IPS-18a (cell line): ENCODE measurements at regions not wholly inside any gene's neighbourhood (a gene's known extent, or its start where the extent isn't known, plus 50 kb on each side); places are given as distances from the start of the nearest gene placed in this dataset.
"Not testable (repeated sequence)": the region's sequence is repeated elsewhere in the genome, so short reads cannot be mapped to it uniquely, and the experiment has no call there.

Experiments
- H3K27ac ChIP-seq: one replicate; pipeline ENCODE4 v1.5.1; 2013; ENCODE audit warnings: low read length
- H3K27me3 ChIP-seq: one replicate; pipeline ENCODE4 v1.6.1; 2013; ENCODE audit warnings: mild to moderate bottlenecking, low read length; ENCODE audit not compliant: control insufficient read depth, insufficient read depth
- H3K36me3 ChIP-seq: one replicate; pipeline ENCODE4 v1.6.1; 2013; ENCODE audit warnings: low read depth, low read length; ENCODE audit not compliant: control insufficient read depth
- H3K4me1 ChIP-seq: one replicate; pipeline ENCODE4 v1.6.1; 2013; ENCODE audit warnings: low read depth, low read length; ENCODE audit not compliant: control insufficient read depth
- H3K4me3 ChIP-seq: one replicate; pipeline ENCODE4 v1.5.1; 2013; ENCODE audit warnings: low read length
- H3K9ac ChIP-seq: one replicate; pipeline ENCODE4 v1.6.1; 2013; ENCODE audit warnings: mild to moderate bottlenecking, low read length, moderate library complexity
- H3K9me3 ChIP-seq: one replicate; pipeline ENCODE4 v1.6.1; 2013; ENCODE audit warnings: low read depth, low read length; ENCODE audit not compliant: control insufficient read depth

DNA sequence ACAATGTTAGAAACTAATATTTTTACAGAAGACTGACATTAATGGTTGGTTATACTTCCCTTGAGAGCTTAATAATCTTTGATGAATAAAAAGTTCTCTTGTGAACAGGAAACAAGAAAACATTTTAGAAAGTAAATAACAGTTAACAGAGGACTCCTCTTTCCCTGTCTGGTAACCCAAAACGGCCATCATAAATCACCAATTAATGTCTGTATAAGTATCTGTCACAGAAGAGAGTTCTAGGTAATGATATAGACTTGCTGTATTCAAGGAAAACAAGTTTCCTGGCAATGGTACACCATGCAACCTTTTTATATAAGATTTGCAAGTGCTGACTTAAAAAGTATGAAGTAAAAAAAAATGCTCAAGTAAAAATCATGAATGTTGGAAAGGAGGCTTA, 426.7 kb downstream of the SOX2 start:
- Histone ChIP-seq H3K27me3 (peaks cover 40% of the 10 kb centered on the region), H3K36me3 (no peaks in the 10 kb centered on the region), H3K4me3 (no peak overlapping the region), H3K27ac (no peak overlapping the region), H3K9me3 (no peaks in the 10 kb centered on the region), H3K9ac (no peak overlapping the region), H3K4me1 (peaks cover 46% of the 10 kb centered on the region)

DNA sequence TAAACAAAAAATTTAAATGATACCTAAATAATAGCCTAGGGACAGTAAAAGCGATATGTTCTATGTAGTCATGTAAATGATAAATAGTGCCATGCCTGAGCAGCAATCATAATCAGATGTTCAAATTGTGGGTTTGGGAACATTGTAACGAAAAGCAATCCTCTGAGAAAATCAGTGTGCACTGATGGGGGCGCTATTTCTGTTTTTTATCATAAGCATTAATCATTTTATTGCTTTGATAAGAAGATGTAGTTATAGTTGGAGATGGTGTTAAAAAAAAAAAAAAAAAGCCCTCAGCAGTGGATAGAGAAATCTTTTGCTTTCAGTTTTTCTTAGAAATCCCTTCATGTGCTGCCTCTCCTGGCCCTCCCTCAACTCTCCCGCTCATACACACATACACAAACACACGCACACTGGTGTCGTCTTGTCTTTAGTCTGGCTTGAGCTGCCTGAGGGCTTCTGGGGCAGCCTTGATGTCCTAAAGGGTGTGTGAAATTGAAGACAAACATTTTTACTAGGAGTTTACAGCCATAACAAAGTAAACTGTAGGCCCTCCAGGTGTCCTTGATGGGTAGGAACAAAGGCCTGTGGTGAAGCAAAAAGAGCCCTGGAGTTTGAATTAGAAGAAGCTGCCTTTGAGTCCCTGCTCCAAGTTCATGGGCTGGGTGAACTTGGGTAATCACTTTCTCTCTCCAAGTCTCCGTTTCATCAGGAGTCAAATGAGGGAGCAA, 428.1 kb downstream of the SOX2 start:
- Histone ChIP-seq H3K27me3 (peaks cover 40% of the 10 kb centered on the region), H3K9me3 (no peaks in the 10 kb centered on the region), H3K27ac (no peak overlapping the region), H3K9ac (no peak overlapping the region), H3K4me3 (no peak overlapping the region), H3K36me3 (no peaks in the 10 kb centered on the region), H3K4me1 (peaks cover 60% of the 10 kb centered on the region)

DNA sequence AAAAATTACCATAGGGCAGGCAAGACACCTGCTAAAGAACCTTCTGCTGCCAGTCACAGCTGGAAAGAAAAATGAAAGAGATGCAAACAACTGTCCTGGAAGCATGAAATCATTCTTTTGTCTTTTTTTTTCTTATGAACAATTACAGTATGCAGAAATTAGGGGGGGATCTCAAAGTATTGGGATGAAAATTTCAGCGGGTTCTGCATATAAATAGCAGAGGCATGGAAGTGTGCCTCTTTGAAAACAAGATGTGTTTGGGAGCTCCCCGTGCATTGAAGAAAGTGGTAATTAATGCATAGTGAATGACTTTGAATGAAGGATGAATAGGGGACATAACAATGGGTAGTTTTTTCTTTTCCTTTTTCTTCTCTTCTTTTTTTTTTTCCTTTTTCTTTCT, 431.2 kb downstream of the SOX2 start:
- no peak overlapping the region for H3K9ac ChIP-seq
- peak overlapping the region; percentile 52 for H3K27ac ChIP-seq
- peaks cover 35% of the 10 kb centered on the region for H3K27me3 ChIP-seq
- no peaks in the 10 kb centered on the region for H3K9me3 ChIP-seq
- peak overlapping the region; percentile 40 for H3K4me3 ChIP-seq
- no peaks in the 10 kb centered on the region for H3K36me3 ChIP-seq
- peaks cover 58% of the 10 kb centered on the region for H3K4me1 ChIP-seq

DNA sequence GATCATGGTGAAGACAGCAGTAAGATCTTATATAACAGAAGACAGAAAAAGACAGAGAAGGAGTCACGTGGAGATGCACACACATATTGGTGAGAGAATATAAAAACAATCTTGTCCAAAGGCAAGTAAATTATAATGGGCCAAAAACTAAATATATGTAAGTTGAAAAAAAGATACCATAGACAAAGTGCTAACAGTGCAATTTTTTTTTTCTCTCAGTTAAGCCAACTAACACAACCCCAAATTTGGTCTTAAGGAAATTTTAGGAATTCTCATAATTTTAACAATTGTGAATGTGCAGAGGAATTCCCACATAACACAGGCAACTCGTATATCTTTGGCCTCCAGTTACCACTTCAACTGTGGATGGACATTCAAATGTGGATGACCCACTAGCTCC, 432.2 kb downstream of the SOX2 start:
- no peak overlapping the region for H3K4me3 ChIP-seq
- no peak overlapping the region for H3K27ac ChIP-seq

DNA sequence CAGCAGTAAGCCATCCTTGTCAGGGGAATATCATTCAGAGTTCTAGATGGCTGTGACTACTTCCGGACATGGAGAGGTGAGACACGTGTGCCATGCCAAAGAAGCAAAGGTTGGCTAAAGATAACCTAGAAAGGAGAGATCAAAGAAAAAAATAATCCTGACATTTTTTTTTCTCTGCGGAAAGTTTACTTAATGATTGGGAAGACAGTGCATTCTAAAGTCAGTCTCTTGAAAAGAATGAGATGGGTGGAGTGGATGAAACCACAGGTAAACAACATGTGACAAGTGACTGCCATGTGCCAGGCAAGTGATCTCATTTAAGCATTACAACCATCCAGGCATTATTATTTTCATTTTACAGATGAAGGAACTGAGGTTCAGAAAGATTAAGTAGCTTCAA, 436.6 kb downstream of the SOX2 start:
- peaks cover 17% of the 10 kb centered on the region for H3K4me1 ChIP-seq
- no peaks in the 10 kb centered on the region for H3K36me3 ChIP-seq
- H3K27me3 ChIP-seq, result no peaks in the 10 kb centered on the region
- no peak overlapping the region for H3K27ac ChIP-seq
- H3K9ac ChIP-seq, result no peak overlapping the region
- no peaks in the 10 kb centered on the region for H3K9me3 ChIP-seq
- H3K4me3 ChIP-seq, result no peak overlapping the region

More for the DNA sequence above, 432.2 kb downstream of the SOX2 start:
- Histone ChIP-seq H3K9ac (no peak overlapping the region), H3K4me1 (peaks cover 58% of the 10 kb centered on the region), H3K27me3 (peaks cover 25% of the 10 kb centered on the region), H3K36me3 (no peaks in the 10 kb centered on the region), H3K9me3 (no peaks in the 10 kb centered on the region)

DNA sequence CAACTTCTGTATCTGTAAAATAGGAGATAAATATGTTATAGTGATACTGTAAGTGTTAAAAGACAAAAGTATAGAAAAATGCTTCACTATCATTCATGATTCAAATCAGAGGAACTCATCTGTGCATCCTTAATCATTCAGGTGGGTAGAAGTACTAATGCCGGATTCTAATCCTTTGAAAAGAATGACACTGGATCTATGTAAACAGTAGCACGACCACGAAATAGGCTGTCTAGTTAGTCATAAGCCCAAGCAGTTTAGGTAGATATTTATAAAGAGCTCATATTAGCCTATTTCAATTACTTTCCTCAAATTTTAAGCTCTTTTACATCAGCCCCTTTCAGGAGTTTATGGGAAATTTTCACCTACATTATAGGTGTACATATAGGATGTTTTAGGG, 437.9 kb downstream of the SOX2 start:
- no peak overlapping the region for H3K27ac ChIP-seq
- H3K9ac ChIP-seq, result no peak overlapping the region
- H3K9me3 ChIP-seq, result no peaks in the 10 kb centered on the region
- no peak overlapping the region for H3K4me3 ChIP-seq
- no peaks in the 10 kb centered on the region for H3K27me3 ChIP-seq
- peaks cover 5% of the 10 kb centered on the region for H3K4me1 ChIP-seq
- H3K36me3 ChIP-seq, result no peaks in the 10 kb centered on the region

DNA sequence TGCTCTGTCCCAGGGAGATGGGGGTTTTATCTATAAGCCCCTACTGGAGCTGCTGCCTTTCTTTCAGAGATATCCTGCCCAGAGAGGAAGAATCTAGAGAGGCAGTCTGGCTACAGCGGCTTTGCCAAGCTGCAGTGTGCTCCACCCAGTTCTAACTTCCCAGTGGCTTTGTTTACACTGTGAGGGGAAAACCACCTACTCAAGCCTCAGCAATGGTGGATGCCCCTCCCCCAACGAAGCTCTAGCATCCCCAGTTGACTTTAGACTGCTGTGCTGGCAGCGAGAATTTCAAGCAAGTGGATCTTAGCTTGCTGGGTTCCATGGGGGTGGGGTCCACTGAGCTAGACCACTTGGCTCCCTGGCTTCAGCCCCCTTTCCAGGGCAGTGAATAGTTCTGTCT, 444.6 kb downstream of the SOX2 start:
- not testable (repeated sequence) for H3K4me1 ChIP-seq, H3K27me3 ChIP-seq, H3K4me3 ChIP-seq, H3K9ac ChIP-seq, H3K36me3 ChIP-seq, H3K9me3 ChIP-seq, H3K27ac ChIP-seq

DNA sequence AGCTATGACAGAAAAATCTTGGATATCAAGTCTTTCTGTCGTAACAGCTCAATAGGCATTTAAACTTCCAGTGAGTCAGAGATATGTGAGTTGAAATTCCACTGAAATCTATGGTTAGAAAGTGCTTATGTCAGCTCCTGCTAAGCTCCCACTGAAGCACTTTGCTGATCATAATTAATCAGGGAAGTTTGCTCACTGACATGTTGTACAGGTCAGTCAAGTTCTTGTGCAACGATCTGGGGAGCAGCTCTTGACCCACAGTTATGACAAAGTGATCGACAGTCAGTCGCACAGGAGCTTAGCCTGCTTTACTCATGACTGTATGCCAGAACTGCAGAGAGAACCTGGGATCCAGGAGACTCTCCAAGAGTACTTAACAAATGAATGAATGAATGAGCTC, 453.5 kb downstream of the SOX2 start:
- Histone ChIP-seq H3K4me3 (no peak overlapping the region), H3K4me1 (peaks cover 1% of the 10 kb centered on the region), H3K9me3 (no peaks in the 10 kb centered on the region), H3K36me3 (no peaks in the 10 kb centered on the region), H3K27me3 (no peaks in the 10 kb centered on the region), H3K27ac (no peak overlapping the region), H3K9ac (no peak overlapping the region)

DNA sequence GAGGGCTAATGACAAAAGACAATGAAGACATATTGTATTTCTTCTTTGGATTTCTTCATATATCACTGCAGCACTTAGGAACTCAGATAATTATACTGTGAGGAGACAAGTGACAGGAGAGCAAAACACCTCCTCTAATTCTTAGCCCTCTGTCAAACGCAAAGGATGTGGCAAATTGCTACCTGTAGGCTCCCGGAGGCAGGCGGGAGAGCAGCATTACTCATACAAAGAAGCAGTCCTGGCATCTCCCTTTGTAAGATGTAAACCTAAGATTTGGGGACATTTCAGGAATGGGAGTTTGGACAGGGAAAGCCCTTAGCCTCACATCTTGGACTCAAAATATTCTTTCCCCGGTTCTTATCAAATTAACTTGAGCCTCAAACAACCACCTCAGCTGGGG, 460.8 kb downstream of the SOX2 start:
- Histone ChIP-seq H3K4me3 (no peak overlapping the region), H3K27ac (no peak overlapping the region), H3K36me3 (no peaks in the 10 kb centered on the region), H3K4me1 (peaks cover 14% of the 10 kb centered on the region), H3K27me3 (no peaks in the 10 kb centered on the region), H3K9me3 (no peaks in the 10 kb centered on the region), H3K9ac (no peak overlapping the region)

DNA sequence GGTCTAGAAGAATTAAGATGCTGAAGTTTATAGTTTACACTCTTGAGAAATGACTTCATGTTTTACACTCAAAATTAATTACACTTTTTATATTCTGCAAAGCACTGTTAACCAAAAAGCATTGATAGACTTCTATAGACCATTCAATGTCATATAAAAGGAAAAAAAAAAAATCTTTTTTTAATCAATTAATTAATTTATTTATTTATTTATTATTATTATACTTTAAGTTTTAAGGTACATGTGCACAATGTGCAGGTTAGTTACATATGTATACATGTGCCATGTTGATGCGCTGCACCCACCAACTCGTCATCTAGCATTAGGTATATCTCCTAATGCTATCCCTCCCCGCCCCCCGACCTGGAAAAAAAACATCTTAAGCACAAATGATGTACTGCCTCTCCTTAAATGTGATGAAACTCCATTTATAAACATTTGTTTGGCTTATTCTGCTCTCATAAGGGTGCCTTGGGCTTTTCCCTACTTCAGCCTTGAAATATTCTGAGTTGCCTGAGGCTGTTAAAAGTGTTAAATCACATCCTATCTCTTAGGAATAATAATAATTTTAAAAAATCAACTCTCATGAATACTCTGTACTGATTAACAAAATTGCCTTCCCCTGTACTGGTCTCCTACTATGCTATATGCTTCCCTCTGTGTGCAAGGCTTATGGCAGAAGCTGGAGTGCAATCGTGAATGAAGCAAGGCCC, 466.9 kb downstream of the SOX2 start:
- Histone ChIP-seq H3K9me3 (no peaks in the 10 kb centered on the region), H3K27me3 (no peaks in the 10 kb centered on the region), H3K4me3 (no peak overlapping the region), H3K27ac (no peak overlapping the region), H3K36me3 (no peaks in the 10 kb centered on the region), H3K9ac (no peak overlapping the region), H3K4me1 (peaks cover 28% of the 10 kb centered on the region)

DNA sequence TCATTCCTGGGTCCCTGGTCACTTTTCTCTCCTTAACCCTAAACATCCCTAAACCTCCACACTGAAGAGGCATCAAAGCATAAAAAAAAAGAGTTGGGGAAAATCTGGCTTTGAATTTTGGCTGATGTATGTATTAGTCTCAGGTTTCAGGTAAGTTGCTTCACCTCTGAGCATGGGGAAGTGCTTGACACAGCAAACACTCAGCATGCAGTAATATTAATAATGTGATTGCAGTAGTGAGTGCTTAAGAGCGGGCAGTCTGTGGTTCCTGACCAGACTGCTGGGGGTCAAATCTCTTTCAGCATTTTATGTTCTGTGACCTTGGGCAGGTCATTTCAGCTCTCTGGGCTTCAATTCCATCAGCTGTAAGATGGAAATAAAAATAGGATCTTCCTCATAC, 467.9 kb downstream of the SOX2 start:
- Histone ChIP-seq H3K9ac (no peak overlapping the region), H3K27ac (no peak overlapping the region), H3K4me3 (no peak overlapping the region), H3K36me3 (no peaks in the 10 kb centered on the region), H3K27me3 (no peaks in the 10 kb centered on the region), H3K9me3 (no peaks in the 10 kb centered on the region), H3K4me1 (peaks cover 38% of the 10 kb centered on the region)
